ENCODE measurements at regions not wholly inside any gene's neighbourhood (a gene's known extent, or its start where the extent isn't known, plus 50 kb on each side); places are given as distances from the start of the nearest gene placed in this dataset.
"Not testable (repeated sequence)": the region's sequence is repeated elsewhere in the genome, so short reads cannot be mapped to it uniquely, and the experiment has no call there.

GRCh38 chr10:85477979-85478378, 888.6 kb downstream of the GRID1 start:
- Histone ChIP-seq H3K9me3 (no peaks in the 10 kb centered on the region), H3K36me3 (ENCODE audit: low read depth) (no peaks in the 10 kb centered on the region), H3K4me1 (ENCODE audit: low read depth) (no peaks in the 10 kb centered on the region), H3K4me3 (no peak overlapping the region)
- TF ChIP-seq CTCF (IDR thresholded peaks at IDR 0.05): no peak
- ATAC-seq: no peak
- intact Hi-C loops (cut with DNase I, micrococcal nuclease): no loop called here
- no peak for DNase-seq

- Histone ChIP-seq H3K36me3 (ENCODE audit: low read depth) (no peaks in the 10 kb centered on the region), H3K9me3 (no peaks in the 10 kb centered on the region), H3K4me3 (no peak overlapping the region), H3K4me1 (ENCODE audit: low read depth) (no peaks in the 10 kb centered on the region)
- no peak for TF ChIP-seq CTCF (IDR thresholded peaks at IDR 0.05)
- intact Hi-C loops (cut with DNase I, micrococcal nuclease): no loop called here
- ATAC-seq (no peak), DNase-seq (no peak)
Measured at GRCh38 chr10:85490431-85490830, 876.2 kb downstream of the GRID1 start.

- H3K4me1 ChIP-seq (ENCODE audit: low read depth): no peaks in the 10 kb centered on the region
- DNase-seq (no peak), ATAC-seq (no peak)
- no peaks in the 10 kb centered on the region for H3K9me3 ChIP-seq
- no peak overlapping the region for H3K4me3 ChIP-seq
- no peak for TF ChIP-seq CTCF (IDR thresholded peaks at IDR 0.05)
- no peaks in the 10 kb centered on the region for H3K36me3 ChIP-seq (ENCODE audit: low read depth)
- intact Hi-C loops (cut with DNase I, micrococcal nuclease): no loop called here
Measured at GRCh38 chr10:85491652-85492051, 874.9 kb downstream of the GRID1 start.

GRCh38 chr10:85492684-85493083, 873.9 kb downstream of the GRID1 start:
- Histone ChIP-seq H3K9me3 (no peaks in the 10 kb centered on the region), H3K36me3 (ENCODE audit: low read depth) (no peaks in the 10 kb centered on the region), H3K4me1 (ENCODE audit: low read depth) (no peaks in the 10 kb centered on the region), H3K4me3 (no peak overlapping the region)
- no peak for ATAC-seq
- intact Hi-C loops (cut with DNase I, micrococcal nuclease): no loop called here
- no peak for TF ChIP-seq CTCF (IDR thresholded peaks at IDR 0.05)
- no peak for DNase-seq

GRCh38 chr10:85493703-85494102, 872.9 kb downstream of the GRID1 start:
- intact Hi-C loops (cut with DNase I, micrococcal nuclease): no loop called here
- no peak for DNase-seq
- TF ChIP-seq CTCF (IDR thresholded peaks at IDR 0.05): no peak
- H3K4me1 ChIP-seq (ENCODE audit: low read depth): no peaks in the 10 kb centered on the region
- no peaks in the 10 kb centered on the region for H3K36me3 ChIP-seq (ENCODE audit: low read depth)
- no peak overlapping the region for H3K4me3 ChIP-seq
- H3K9me3 ChIP-seq: no peaks in the 10 kb centered on the region
- ATAC-seq: no peak

- H3K9me3 ChIP-seq; H3K4me1 ChIP-seq (ENCODE audit: low read depth); H3K36me3 ChIP-seq (ENCODE audit: low read depth); ATAC-seq; H3K4me3 ChIP-seq; intact Hi-C loops (cut with DNase I, micrococcal nuclease): not testable (repeated sequence)
- DNase-seq: peak in 1 of 3 donors; percentile 24
Measured at GRCh38 chr10:85504641-85505040, 862.0 kb downstream of the GRID1 start.

Measured in mucosa of descending colon (tissue), 3 donors.